Activated CD4-positive, alpha-beta T cell treated with anti-CD3 and anti-CD28 coated beads, Interleukin-2, amount 50 U/mL, for 48 hours (primary cell): ENCODE measurements at regions not wholly inside any gene's neighbourhood (a gene's known extent, or its start where the extent isn't known, plus 50 kb on each side); places are given as distances from the start of the nearest gene placed in this dataset.

ENCODE experiments used
- DNase-seq, 2 experiments: peaks; one replicate each; pipeline ENCODE4 v3.0.0-alpha.2; 2020

GRCh38 chr2:157164891-157165290 lies 92.6 kb upstream of the GALNT5 start:
- no peak for DNase-seq

GRCh38 chr2:157168501-157168900 lies 89.0 kb upstream of the GALNT5 start:
- DNase-seq: no peak

- DNase-seq: no peak
These were observed 87.6 kb upstream of the GALNT5 start for GRCh38 chr2:157169889-157170288.

GRCh38 chr2:157170299-157170698 lies 87.2 kb upstream of the GALNT5 start:
- no peak for DNase-seq

GRCh38 chr2:157172239-157172638 lies 85.3 kb upstream of the GALNT5 start:
- DNase-seq: no peak

GRCh38 chr2:157172866-157173578 lies 84.5 kb upstream of the GALNT5 start:
- no peak for DNase-seq

GRCh38 chr2:157173740-157174184 lies 83.7 kb upstream of the GALNT5 start:
- DNase-seq: no peak

- no peak for DNase-seq
These were observed 83.2 kb upstream of the GALNT5 start for GRCh38 chr2:157174321-157174720.

GRCh38 chr2:157176602-157177001 lies 80.9 kb upstream of the GALNT5 start:
- DNase-seq: no peak

GRCh38 chr2:157178874-157179273 lies 78.6 kb upstream of the GALNT5 start:
- no peak for DNase-seq

GRCh38 chr2:157179324-157180105 lies 78.0 kb upstream of the GALNT5 start:
- no peak for DNase-seq

GRCh38 chr2:157180359-157180758 lies 77.1 kb upstream of the GALNT5 start:
- DNase-seq: no peak

- DNase-seq: no peak
These were observed 76.3 kb upstream of the GALNT5 start for GRCh38 chr2:157181234-157181633.

GRCh38 chr2:157182204-157182709 lies 75.2 kb upstream of the GALNT5 start:
- no peak for DNase-seq

GRCh38 chr2:157182834-157183396 lies 74.6 kb upstream of the GALNT5 start:
- no peak for DNase-seq

- no peak for DNase-seq
These were observed 73.2 kb upstream of the GALNT5 start for GRCh38 chr2:157184161-157184895.

- no peak for DNase-seq
These were observed 71.9 kb upstream of the GALNT5 start for GRCh38 chr2:157185476-157186227.

- DNase-seq: no peak
These were observed 67.4 kb upstream of the GALNT5 start for GRCh38 chr2:157190151-157190550.

- no peak for DNase-seq
These were observed 66.3 kb upstream of the GALNT5 start for GRCh38 chr2:157191186-157191585.

- no peak for DNase-seq
These were observed 64.8 kb upstream of the GALNT5 start for GRCh38 chr2:157192445-157193423.

- no peak for DNase-seq
These were observed 64.0 kb upstream of the GALNT5 start for GRCh38 chr2:157193461-157193860.
